Immature natural killer cell (primary cell): ENCODE measurements at regions not wholly inside any gene's neighbourhood (a gene's known extent, or its start where the extent isn't known, plus 50 kb on each side); places are given as distances from the start of the nearest gene placed in this dataset.
"Not testable (repeated sequence)": the region's sequence is repeated elsewhere in the genome, so short reads cannot be mapped to it uniquely, and the experiment has no call there.

Experiments
- DNase-seq, 3 donors: peaks; one replicate each; pipeline ENCODE4 v3.0.0; 2022; ENCODE audit warnings: mixed read lengths in 1 of 3
- H3K27ac Mint-ChIP-seq, 6 donors: one replicate each; pipeline ENCODE4 v1.8.0; 2020; ENCODE audit warnings: mixed read lengths in 6 of 6, mild to moderate bottlenecking in 5 of 6, inconsistent platforms in 4 of 6, moderate library complexity in 3 of 6
- H3K27me3 Mint-ChIP-seq, 3 donors: one replicate each; pipeline ENCODE4 v1.8.0; 2020 to 2021; ENCODE audit warnings: low read depth in 3 of 3, mild to moderate bottlenecking in 3 of 3, mixed read lengths in 3 of 3, moderate library complexity in 3 of 3, inconsistent platforms in 1 of 3
- H3K36me3 Mint-ChIP-seq, 3 donors: one replicate each; pipeline ENCODE4 v1.8.0; 2020; ENCODE audit warnings: mixed read lengths in 3 of 3, inconsistent platforms in 2 of 3, mild to moderate bottlenecking in 2 of 3
- H3K4me1 Mint-ChIP-seq, 2 donors: one replicate each; pipeline ENCODE4 v1.8.0; 2020; ENCODE audit warnings: inconsistent platforms in 2 of 2, mild to moderate bottlenecking in 2 of 2, mixed read lengths in 2 of 2, moderate library complexity in 1 of 2
- H3K4me3 Mint-ChIP-seq, 5 donors: one replicate each; pipeline ENCODE4 v1.8.0; 2020; ENCODE audit warnings: mild to moderate bottlenecking in 5 of 5, mixed read lengths in 5 of 5, inconsistent platforms in 3 of 5, moderate library complexity in 3 of 5
- H3K9me3 Mint-ChIP-seq, 6 donors: one replicate each; pipeline ENCODE4 v1.8.0; 2020; ENCODE audit warnings: mild to moderate bottlenecking in 6 of 6, mixed read lengths in 6 of 6, inconsistent platforms in 4 of 6, moderate library complexity in 3 of 6

GRCh38 chr12:87599459-87599858, 429.7 kb downstream of the C12orf50 start:
- no peak for DNase-seq
- Mint-ChIP-seq H3K9me3 (peaks cover 2 to 33% (median 12%) of the 10 kb centered on the region in 6 donors), H3K27me3 (peaks cover 0 to 2% (median under 1%) of the 10 kb centered on the region in 3 donors), H3K36me3 (no peaks in the 10 kb centered on the region), H3K4me1 (no peaks in the 10 kb centered on the region), H3K4me3 (no peak overlapping the region), H3K27ac (no peak overlapping the region)

DNA sequence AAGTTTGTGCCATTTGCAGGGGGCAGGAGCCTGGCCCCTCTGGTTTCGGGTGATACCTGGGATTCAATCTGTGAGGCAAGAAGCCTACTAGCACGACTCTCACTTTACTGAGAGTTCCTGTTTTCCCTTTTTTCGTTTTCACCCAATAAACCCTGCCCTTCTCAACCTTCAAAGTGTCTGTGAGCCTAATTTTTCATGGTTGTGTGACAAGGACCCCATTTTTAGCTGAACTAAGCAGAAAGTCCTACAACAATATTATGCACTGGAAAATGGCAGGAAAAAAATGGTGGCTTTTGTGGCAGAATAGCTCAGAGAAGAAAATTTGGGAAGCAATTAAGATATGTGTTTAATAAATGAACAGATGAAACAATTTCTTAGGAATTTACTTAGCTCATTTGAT, 432.1 kb downstream of the C12orf50 start:
- Mint-ChIP-seq H3K4me1 (no peaks in the 10 kb centered on the region), H3K9me3 (peaks cover 4 to 28% (median 10%) of the 10 kb centered on the region in 6 donors), H3K4me3 (no peak overlapping the region), H3K36me3 (no peaks in the 10 kb centered on the region), H3K27ac (no peak overlapping the region), H3K27me3 (peaks cover 0 to 2% (median 2%) of the 10 kb centered on the region in 3 donors)
- no peak for DNase-seq

GRCh38 chr12:87596636-87597035, 432.6 kb downstream of the C12orf50 start:
- Mint-ChIP-seq H3K9me3 (peaks cover 5 to 28% (median 11%) of the 10 kb centered on the region in 6 donors), H3K4me3 (no peak overlapping the region), H3K27ac (no peak overlapping the region), H3K4me1 (no peaks in the 10 kb centered on the region), H3K27me3 (peaks cover 0 to 2% (median 2%) of the 10 kb centered on the region in 3 donors), H3K36me3 (no peaks in the 10 kb centered on the region)
- no peak for DNase-seq

DNA sequence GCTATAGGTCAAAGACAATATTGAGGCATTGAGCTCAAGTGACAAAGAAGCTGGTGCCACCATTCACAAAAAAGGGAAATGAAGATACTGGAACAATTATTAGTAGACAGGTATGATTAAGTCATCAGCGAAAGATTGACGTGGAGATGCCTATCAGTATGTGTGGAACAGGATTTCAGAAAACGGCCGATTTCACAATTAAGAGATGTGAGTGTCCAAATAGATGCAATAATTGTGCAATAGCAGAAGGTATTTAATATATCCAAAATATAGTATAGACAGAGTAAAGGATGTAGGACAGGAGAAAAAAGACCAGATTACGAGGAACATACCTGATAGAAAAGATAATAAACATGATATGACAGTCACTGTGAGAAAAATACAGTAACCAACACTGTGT, 433.1 kb downstream of the C12orf50 start:
- Mint-ChIP-seq H3K9me3 (peaks cover 8 to 28% (median 14%) of the 10 kb centered on the region in 6 donors), H3K4me1 (no peaks in the 10 kb centered on the region), H3K27ac (no peak overlapping the region), H3K36me3 (no peaks in the 10 kb centered on the region), H3K4me3 (no peak overlapping the region), H3K27me3 (peaks cover 0 to 2% (median 2%) of the 10 kb centered on the region in 3 donors)
- DNase-seq, result no peak

GRCh38 chr12:87585882-87586557, 443.2 kb downstream of the C12orf50 start:
- Mint-ChIP-seq H3K27me3 (peaks cover 0 to 2% (median 0%) of the 10 kb centered on the region in 3 donors), H3K9me3 (peaks cover 3 to 33% (median 6%) of the 10 kb centered on the region in 6 donors), H3K4me1 (no peaks in the 10 kb centered on the region), H3K36me3 (no peaks in the 10 kb centered on the region), H3K27ac (no peak overlapping the region), H3K4me3 (no peak overlapping the region)
- no peak for DNase-seq

GRCh38 chr12:87579091-87579490, 450.1 kb downstream of the C12orf50 start:
- DNase-seq, H3K27me3 Mint-ChIP-seq, H3K4me3 Mint-ChIP-seq, H3K4me1 Mint-ChIP-seq, H3K36me3 Mint-ChIP-seq, H3K27ac Mint-ChIP-seq: not testable (repeated sequence)
- H3K9me3 Mint-ChIP-seq, result peaks cover 7 to 27% (median 12%) of the 10 kb centered on the region in 6 donors

GRCh38 chr12:87575906-87576305, 453.3 kb downstream of the C12orf50 start:
- Mint-ChIP-seq H3K4me3 (no peak overlapping the region), H3K27ac (no peak overlapping the region), H3K36me3 (no peaks in the 10 kb centered on the region), H3K4me1 (no peaks in the 10 kb centered on the region), H3K9me3 (peaks cover 7 to 20% (median 12%) of the 10 kb centered on the region in 6 donors), H3K27me3 (peaks cover 0 to 4% (median 2%) of the 10 kb centered on the region in 3 donors)
- DNase-seq, result no peak

DNA sequence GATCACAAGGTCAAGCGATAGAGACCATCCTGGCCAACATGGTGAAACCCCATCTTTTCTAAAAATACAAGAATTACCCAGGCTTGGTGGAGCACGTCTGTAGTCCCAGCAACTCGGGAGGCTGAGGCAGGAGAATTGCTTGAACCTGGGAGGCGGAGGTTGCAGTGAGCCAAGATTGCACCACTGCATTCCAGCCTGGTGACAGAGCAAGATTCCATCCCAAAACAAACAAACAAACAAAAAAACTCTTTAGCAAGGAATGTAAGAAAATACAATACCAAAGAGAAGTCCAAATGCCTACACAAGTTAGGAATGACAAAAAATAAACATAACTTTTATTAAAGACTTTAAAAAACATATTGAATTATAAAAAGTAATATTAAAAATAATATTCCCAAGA, 462.3 kb downstream of the C12orf50 start:
- peaks cover 5 to 19% (median 11%) of the 10 kb centered on the region in 6 donors for H3K9me3 Mint-ChIP-seq
- not testable (repeated sequence) for H3K4me3 Mint-ChIP-seq, H3K36me3 Mint-ChIP-seq, H3K27me3 Mint-ChIP-seq, H3K27ac Mint-ChIP-seq, DNase-seq, H3K4me1 Mint-ChIP-seq

- Mint-ChIP-seq H3K4me3 (no peak overlapping the region), H3K36me3 (no peaks in the 10 kb centered on the region), H3K4me1 (no peaks in the 10 kb centered on the region), H3K27ac (no peak overlapping the region), H3K9me3 (peaks cover 8 to 54% (median 21%) of the 10 kb centered on the region in 6 donors), H3K27me3 (peaks cover 0 to 1% (median 0%) of the 10 kb centered on the region in 3 donors)
- DNase-seq, result no peak
Measured at GRCh38 chr12:87556985-87557384, 472.2 kb downstream of the C12orf50 start.

DNA sequence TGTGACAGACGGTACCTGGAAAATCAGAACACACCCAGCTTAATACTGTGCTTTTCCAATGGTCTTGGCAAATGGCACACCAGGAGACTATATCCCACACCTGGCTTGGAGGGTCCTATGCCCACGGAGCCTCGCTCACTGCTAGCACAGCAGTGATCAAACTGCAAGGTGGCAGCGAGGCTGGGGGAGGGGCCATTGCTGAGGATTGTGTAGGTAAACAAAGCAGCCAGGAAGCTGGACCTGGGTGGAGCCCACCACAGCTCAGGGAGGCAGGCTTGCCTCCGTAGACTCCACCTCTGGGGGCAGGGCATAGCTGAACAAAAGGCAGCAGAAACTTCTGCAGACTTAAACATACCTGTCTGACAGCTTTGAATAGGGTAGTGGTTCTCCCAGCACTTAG, 498.0 kb downstream of the C12orf50 start:
- H3K4me3 Mint-ChIP-seq, result peak overlapping the region in 1 of 5 donors; percentile 18
- not testable (repeated sequence) for H3K36me3 Mint-ChIP-seq, H3K27me3 Mint-ChIP-seq

DNA sequence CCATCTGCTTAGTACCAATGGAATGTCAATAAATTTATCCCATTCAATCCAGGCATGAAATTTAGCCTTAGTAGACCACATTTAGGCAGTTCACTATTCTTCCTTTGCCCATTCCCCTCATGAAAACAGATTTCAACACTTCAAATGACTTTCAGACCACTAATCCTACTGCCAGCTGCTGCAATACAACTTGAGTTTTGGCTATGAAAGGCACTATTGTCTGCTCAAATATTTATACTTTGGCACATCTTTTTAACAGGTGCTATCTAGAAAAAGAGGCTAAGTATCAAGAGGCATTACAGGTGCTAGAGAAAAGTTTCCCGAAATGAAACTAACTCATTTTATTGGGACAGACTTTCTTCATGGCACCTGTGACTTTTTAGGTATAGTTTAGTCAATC, 499.8 kb downstream of the C12orf50 start:
- H3K36me3 Mint-ChIP-seq, result no peaks in the 10 kb centered on the region
- no peak overlapping the region for H3K4me3 Mint-ChIP-seq

More for the DNA sequence above, 498.0 kb downstream of the C12orf50 start:
- H3K27ac Mint-ChIP-seq, H3K4me1 Mint-ChIP-seq, DNase-seq: not testable (repeated sequence)
- H3K9me3 Mint-ChIP-seq, result peaks cover 18 to 28% (median 23%) of the 10 kb centered on the region in 6 donors

DNA sequence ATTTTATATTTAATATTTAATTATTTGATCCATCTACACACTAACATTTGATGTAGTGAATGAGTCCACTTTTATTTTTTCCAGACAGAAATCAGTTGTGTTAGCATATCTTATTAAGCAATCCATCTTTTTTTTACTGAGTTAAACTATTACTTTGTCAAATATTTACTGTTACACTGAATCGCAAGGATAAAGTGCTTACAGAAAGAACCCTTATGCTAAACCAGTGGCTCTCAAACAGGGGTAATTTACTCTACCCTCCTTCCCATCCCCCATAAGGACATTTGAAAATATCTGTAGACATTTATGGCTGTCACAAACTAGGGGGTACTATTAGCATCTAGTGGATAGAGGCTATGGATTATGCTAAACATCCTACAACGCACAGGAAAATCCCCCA, 508.2 kb downstream of the C12orf50 start:
- no peaks in the 10 kb centered on the region for H3K36me3 Mint-ChIP-seq
- no peak for DNase-seq
- H3K4me3 Mint-ChIP-seq, result no peak overlapping the region
- peaks cover 3 to 19% (median 5%) of the 10 kb centered on the region in 6 donors for H3K9me3 Mint-ChIP-seq
- no peak overlapping the region for H3K27ac Mint-ChIP-seq
- no peaks in the 10 kb centered on the region for H3K27me3 Mint-ChIP-seq
- H3K4me1 Mint-ChIP-seq, result no peaks in the 10 kb centered on the region

More for the DNA sequence above, 499.8 kb downstream of the C12orf50 start:
- no peak for DNase-seq
- no peaks in the 10 kb centered on the region for H3K27me3 Mint-ChIP-seq
- H3K9me3 Mint-ChIP-seq, result peaks cover 18 to 28% (median 23%) of the 10 kb centered on the region in 6 donors
- no peaks in the 10 kb centered on the region for H3K4me1 Mint-ChIP-seq
- no peak overlapping the region for H3K27ac Mint-ChIP-seq

DNA sequence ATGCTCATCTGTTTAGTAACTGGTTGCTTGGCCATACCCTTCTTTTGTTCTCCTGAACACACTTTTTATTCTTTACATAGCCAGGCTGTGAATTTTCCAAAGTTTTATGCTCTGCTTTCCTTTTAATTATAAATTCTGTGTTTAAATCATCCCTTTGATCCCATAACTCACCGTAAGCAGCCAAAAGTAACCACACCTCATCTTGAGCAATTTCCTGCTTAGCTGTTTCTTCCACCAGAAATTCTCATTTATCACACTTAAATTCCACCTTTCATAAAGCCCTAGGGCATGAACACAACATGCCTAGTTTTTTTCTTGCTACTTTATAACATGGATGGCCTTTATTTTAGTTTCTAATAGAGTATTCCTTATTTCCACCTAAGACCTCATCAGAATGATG, 510.7 kb downstream of the C12orf50 start:
- no peak for DNase-seq
- Mint-ChIP-seq H3K4me1 (no peaks in the 10 kb centered on the region), H3K9me3 (peaks cover 3 to 32% (median 8%) of the 10 kb centered on the region in 6 donors), H3K27me3 (no peaks in the 10 kb centered on the region), H3K27ac (no peak overlapping the region), H3K4me3 (no peak overlapping the region), H3K36me3 (no peaks in the 10 kb centered on the region)

GRCh38 chr12:87518036-87518435, 511.2 kb downstream of the C12orf50 start:
- no peak overlapping the region for H3K27ac Mint-ChIP-seq
- DNase-seq, result no peak
- H3K27me3 Mint-ChIP-seq, result no peaks in the 10 kb centered on the region
- no peaks in the 10 kb centered on the region for H3K4me1 Mint-ChIP-seq
- no peaks in the 10 kb centered on the region for H3K36me3 Mint-ChIP-seq
- H3K9me3 Mint-ChIP-seq, result peaks cover 3 to 32% (median 8%) of the 10 kb centered on the region in 6 donors
- no peak overlapping the region for H3K4me3 Mint-ChIP-seq
